ENCODE measurements at regions not wholly inside any gene's neighbourhood (a gene's known extent, or its start where the extent isn't known, plus 50 kb on each side); places are given as distances from the start of the nearest gene placed in this dataset.

- no peak for TF ChIP-seq ATF3 (IDR thresholded peaks at IDR 0.05; ENCODE audit: insufficient read depth, low read depth, low read length)
- TF ChIP-seq RFX5 (IDR thresholded peaks at IDR 0.05; ENCODE audit: borderline replicate concordance, low read depth, low read length) = no peak
- no peak for TF ChIP-seq USF2 (IDR thresholded peaks at IDR 0.05; ENCODE audit: low read length)
- TF ChIP-seq GTF2F1 (IDR thresholded peaks at IDR 0.05; ENCODE audit: borderline replicate concordance, low read depth, low read length) = no peak
- TF ChIP-seq ATF2 (IDR thresholded peaks at IDR 0.05; ENCODE audit: low read length) = no peak
- no peak for TF ChIP-seq EZH2 (IDR thresholded peaks at IDR 0.05; ENCODE audit: low read depth, low read length, severe bottlenecking)
- no peak for TF ChIP-seq SRF (IDR thresholded peaks at IDR 0.05; ENCODE audit: low read depth, low read length)
These were observed 652.7 kb upstream of the POM121L12 start (continued) for GRCh38 chr7:52382731-52383130.

Data from H1 (cell line).